ENCODE measurements at regions not wholly inside any gene's neighbourhood (a gene's known extent, or its start where the extent isn't known, plus 50 kb on each side); places are given as distances from the start of the nearest gene placed in this dataset.

DNA sequence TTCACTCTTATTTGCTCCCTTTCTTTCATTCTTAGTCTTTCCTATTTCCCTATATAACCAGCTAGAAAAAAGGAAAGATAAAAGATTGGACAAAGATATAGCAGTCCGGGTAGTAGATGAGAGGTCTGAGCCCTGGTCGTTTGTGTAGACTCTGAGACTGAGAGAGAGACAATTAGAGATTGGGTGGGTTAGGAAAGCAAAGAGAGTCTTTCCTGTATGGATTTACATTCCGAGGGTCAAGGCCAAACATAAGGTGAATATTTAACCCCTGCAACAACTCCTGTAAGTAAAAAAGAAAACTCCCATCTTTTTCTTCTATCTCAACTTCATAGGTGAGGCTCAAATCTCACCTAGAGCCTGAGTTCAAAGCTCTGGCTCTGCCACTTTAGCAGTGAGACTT lies 218.0 kb upstream of the FGGY start:
- DNase-seq (ENCODE audit: low read depth in 1 of 2, low spot score in 1 of 2): no peak

- DNase-seq (ENCODE audit: low read depth in 1 of 2, low spot score in 1 of 2): no peak
Measured at GRCh38 chr1:59079434-59080140, 217.3 kb upstream of the FGGY start.

GRCh38 chr1:59081181-59081580 lies 215.7 kb upstream of the FGGY start:
- no peak for DNase-seq (ENCODE audit: low read depth in 1 of 2, low spot score in 1 of 2)

GRCh38 chr1:59081795-59082194 lies 215.1 kb upstream of the FGGY start:
- DNase-seq (ENCODE audit: low read depth in 1 of 2, low spot score in 1 of 2): no peak

DNA sequence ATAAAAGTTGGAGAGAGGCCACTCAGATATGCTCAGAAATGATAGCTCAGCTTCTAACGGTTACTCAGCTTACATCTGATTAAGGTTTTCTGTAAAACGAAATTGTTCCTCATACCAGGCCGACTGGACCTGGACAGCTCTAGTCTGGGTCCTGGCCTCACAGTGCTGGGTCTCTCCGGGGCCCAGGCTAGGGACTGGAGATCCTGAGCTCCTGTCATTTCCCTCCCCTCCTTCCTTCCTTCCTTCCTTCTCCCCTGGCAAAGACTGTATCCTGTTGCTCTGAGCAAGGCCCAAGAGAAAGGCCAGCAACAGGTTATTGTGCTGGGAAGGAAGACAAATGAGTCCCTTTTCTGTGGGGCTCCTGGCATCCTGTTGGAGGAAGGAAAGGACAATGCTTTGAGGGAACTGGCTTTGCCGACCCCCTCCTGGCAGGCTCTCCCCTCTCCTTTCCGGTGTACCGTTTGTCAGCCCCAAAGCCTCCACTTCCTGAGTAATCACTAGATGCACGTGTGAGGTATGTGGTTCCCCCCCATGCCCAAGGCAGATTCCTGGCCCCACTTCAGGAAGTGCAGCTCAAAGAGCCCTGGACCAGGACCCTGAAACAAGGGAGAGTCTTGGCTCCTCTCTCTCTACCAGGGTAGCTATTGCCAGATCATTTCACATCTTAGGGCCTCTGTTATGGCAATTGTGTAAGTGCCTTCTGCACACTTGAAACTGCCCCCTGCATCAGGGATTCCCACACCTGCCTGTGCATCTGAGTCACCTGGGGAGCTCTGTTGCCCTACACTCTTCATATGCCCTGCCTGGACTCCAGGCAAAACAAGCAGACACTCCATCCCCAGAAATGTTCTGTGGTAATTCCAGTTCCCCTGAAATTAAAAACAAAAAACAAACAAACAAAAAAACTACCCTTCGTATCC lies 212.7 kb upstream of the FGGY start:
- DNase-seq (ENCODE audit: low read depth in 1 of 2, low spot score in 1 of 2): no peak

DNA sequence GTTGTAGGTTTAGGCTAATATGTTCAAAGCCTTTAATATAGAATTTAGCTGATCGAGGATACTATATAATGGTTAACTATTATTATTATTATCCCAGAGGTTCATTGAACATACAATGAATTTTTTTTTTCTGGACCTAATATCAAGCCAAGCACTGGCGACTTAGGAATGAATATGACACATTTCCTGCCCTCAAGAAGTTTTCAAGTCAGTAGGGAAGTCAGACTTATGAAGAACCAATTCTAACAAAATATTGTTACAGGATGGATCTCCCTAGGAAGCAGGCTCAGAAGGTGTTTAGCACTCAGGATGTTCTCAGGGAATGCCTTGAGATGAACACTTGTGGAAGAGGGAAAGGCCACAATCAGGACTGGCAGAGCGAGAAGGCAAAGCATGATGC lies 211.8 kb upstream of the FGGY start:
- no peak for DNase-seq (ENCODE audit: low read depth in 1 of 2, low spot score in 1 of 2)

DNA sequence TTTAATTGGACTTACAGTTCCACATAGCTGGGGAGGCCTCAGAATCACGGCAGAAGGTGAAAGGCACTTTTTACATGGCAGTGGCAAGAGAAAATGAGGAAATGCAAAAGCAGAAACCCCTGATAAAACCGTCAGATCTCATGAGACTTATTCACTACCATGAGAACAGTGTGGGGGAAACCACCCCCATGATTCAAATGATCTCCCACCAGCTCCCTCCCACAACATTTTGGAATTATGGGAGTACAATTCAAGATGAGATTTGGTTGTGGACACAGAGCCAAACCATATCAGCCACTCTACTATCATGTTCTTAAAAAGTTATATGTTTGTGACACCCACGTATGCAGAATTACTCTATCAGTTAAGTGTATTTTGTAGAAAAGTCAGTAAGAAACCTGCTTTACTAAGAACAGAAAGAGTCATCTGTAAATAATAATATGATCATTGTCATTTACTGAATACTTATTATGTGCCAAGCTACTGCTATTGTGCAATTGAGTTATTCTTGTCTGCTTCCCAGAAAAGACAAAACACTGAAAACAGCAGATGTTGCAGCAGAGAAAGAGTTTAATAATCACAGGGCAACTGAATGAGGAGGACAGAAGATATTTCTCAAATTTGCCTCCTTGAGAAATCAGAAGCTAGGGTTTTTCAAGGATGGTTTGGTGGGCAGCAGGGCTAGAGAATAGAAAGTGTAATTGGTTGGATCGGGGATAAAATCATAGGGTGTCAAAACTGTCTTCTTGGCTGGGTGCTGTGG lies 207.7 kb upstream of the FGGY start:
- DNase-seq (ENCODE audit: low read depth in 1 of 2, low spot score in 1 of 2): no peak

DNA sequence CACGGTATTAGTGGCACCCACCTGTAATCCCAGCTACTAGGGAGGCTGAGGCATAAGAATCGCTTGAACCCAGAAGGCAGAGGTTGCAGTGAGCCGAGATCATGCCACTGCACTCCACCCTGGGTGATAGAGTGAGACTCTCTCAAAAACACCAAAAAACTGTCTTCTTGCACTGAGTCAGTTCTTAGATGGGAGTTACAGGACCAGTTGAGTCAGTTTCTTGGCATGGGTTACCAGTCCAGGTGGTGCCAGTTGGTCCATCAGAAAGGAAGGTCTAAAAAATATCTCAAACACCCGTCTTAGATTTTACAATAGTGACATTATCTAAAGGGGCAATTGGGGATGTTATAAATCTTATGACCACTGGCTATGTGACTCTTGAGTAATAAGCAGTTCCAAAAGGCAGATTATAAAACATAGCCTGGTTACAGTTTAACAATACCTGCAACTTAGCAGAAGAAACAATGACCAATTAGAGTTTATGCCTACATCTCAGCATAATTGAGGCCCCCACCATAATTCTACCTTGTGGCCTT lies 206.9 kb upstream of the FGGY start:
- DNase-seq (ENCODE audit: low read depth in 1 of 2, low spot score in 1 of 2): no peak

DNA sequence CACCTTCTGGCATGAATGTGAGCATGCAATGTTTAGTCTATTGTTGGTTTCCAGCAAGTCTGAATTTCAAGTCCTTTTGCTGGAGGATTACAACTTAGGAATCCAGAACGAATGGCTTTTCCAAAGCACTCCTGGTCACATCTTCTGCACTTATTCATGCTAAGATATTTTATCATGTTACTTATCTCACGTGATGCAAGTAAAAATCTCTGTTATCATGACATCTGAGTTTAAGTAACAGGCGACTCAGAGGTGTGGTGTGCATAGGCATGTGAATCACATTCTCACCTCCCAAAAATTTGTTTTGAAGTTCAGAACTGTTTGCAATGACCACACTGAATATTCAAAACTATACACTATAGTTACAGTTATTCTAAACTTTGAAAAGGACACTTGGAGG lies 204.8 kb upstream of the FGGY start:
- DNase-seq (ENCODE audit: low read depth in 1 of 2, low spot score in 1 of 2): no peak

- DNase-seq (ENCODE audit: low read depth in 1 of 2, low spot score in 1 of 2): no peak
Measured at GRCh38 chr1:59094001-59094400, 202.9 kb upstream of the FGGY start.

- DNase-seq (ENCODE audit: low read depth in 1 of 2, low spot score in 1 of 2): no peak
Measured at GRCh38 chr1:59096501-59096900, 200.4 kb upstream of the FGGY start.

GRCh38 chr1:59098655-59099054 lies 198.2 kb upstream of the FGGY start:
- no peak for DNase-seq (ENCODE audit: low read depth in 1 of 2, low spot score in 1 of 2)

- DNase-seq (ENCODE audit: low read depth in 1 of 2, low spot score in 1 of 2): no peak
Measured at GRCh38 chr1:59100708-59101374, 196.1 kb upstream of the FGGY start.

- no peak for DNase-seq (ENCODE audit: low read depth in 1 of 2, low spot score in 1 of 2)
Measured at GRCh38 chr1:59101518-59101917, 195.4 kb upstream of the FGGY start.

GRCh38 chr1:59103457-59103856 lies 193.4 kb upstream of the FGGY start:
- DNase-seq (ENCODE audit: low read depth in 1 of 2, low spot score in 1 of 2): no peak

DNA sequence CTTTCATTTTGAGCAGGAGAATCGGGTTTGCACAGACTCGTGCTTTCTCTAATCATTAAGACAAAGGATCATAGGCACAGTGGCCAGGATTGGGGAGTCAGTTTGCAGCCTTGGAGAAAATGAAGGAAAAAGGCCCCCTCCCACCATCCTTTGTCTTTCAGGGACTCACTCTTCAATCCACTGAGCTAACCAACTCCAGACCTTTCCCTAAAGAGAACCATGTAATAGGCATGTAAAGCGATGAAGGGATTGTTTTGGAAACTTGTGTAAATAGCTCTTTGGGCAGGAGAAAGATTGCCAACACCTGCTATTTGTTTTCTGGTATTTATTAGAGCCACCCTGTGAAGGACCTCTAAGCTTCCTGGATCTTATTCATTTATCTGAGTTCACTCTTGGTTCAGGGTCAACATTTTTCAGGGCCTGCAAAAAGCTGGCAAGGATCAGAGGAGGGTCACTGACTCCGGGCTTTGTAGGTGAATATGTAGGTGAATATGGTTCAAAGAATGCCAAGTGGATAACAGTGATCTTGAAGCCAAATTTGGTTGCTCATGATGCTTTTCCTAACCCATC lies 192.6 kb upstream of the FGGY start:
- DNase-seq (ENCODE audit: low read depth in 1 of 2, low spot score in 1 of 2): no peak

GRCh38 chr1:59105548-59106507 lies 191.1 kb upstream of the FGGY start:
- no peak for DNase-seq (ENCODE audit: low read depth in 1 of 2, low spot score in 1 of 2)

DNA sequence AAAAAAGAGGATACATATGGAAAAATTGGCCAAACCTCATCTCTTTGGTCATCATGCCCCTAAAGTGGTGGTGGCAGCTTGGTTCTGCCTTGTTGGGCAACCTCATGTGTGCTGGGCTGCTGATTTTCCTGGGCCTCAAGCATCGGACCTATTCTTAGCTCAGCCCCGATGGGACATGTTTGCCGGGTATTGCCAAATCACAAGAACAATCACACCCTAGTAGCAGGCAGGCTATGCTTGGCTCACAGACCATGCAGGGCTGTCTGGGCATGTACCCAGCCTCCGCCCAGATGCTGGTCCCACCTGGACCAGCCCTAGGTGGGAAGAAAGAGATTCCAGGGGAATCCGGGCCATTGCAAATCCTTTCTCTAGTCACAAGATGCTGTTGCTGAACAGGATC lies 189.4 kb upstream of the FGGY start:
- DNase-seq (ENCODE audit: low read depth in 1 of 2, low spot score in 1 of 2): no peak

- no peak for DNase-seq (ENCODE audit: low read depth in 1 of 2, low spot score in 1 of 2)
Measured at GRCh38 chr1:59107916-59108315, 189.0 kb upstream of the FGGY start.

All from activated T-helper 1 cell treated with anti-CD3 and anti-CD28 coated beads, Interleukin-2, amount 50 U/mL, for 16 hours (primary cell).